KMS-11 (cell line): ENCODE measurements at regions not wholly inside any gene's neighbourhood (a gene's known extent, or its start where the extent isn't known, plus 50 kb on each side); places are given as distances from the start of the nearest gene placed in this dataset.

ENCODE experiments used
- H2AFZ ChIP-seq: fragments of 200-600 bp; sonication (generic); 2 replicates; pipeline ENCODE4 v1.6.1; 2016; ENCODE audit warnings: antibody characterized with exemption, mixed run types, low read depth
- H3K27ac ChIP-seq: fragments of 200-600 bp; sonication (generic); 2 replicates; pipeline ENCODE4 v1.6.1; 2016; ENCODE audit warnings: mild to moderate bottlenecking, mixed run types
- H3K27me3 ChIP-seq: fragments of 200-600 bp; sonication (generic); 2 replicates; pipeline ENCODE4 v1.6.1; 2017; ENCODE audit warnings: mild to moderate bottlenecking, low read depth, mixed run types, moderate library complexity; ENCODE audit not compliant: insufficient read depth
- H3K36me3 ChIP-seq: fragments of 200-600 bp; sonication (generic); 2 replicates; pipeline ENCODE4 v1.6.1; 2017; ENCODE audit warnings: mild to moderate bottlenecking, mixed run types; ENCODE audit not compliant: insufficient read depth
- H3K4me1 ChIP-seq: fragments of 200-600 bp; sonication (generic); 2 replicates; pipeline ENCODE4 v1.6.1; 2016; ENCODE audit warnings: mild to moderate bottlenecking, low read depth, mixed run types; ENCODE audit not compliant: poor library complexity, severe bottlenecking
- H3K4me2 ChIP-seq: fragments of 200-600 bp; sonication (generic); 2 replicates; pipeline ENCODE4 v1.7.0; 2016; ENCODE audit warnings: mild to moderate bottlenecking, mixed run types
- H3K4me3 ChIP-seq: fragments of 200-600 bp; sonication (generic); IDR thresholded peaks from 2 replicates; pipeline ENCODE4 v1.6.1; 2017; ENCODE audit warnings: low read depth, low read length, mixed read lengths; ENCODE audit not compliant: insufficient read depth
- H3K79me2 ChIP-seq: fragments of 200-600 bp; sonication (generic); 2 replicates; pipeline ENCODE4 v1.6.1; 2016; ENCODE audit warnings: low read depth, mixed run types; ENCODE audit not compliant: insufficient read depth
- H3K9ac ChIP-seq: fragments of 200-600 bp; sonication (generic); 2 replicates; pipeline ENCODE4 v1.6.1; 2016; ENCODE audit warnings: mild to moderate bottlenecking, mixed run types
- H4K20me1 ChIP-seq: fragments of 200-600 bp; sonication (generic); 2 replicates; pipeline ENCODE4 v1.6.1; 2016; ENCODE audit warnings: mild to moderate bottlenecking, mixed run types; ENCODE audit not compliant: insufficient read depth
- TF ChIP-seq, protein P1 (sequence below): fragments of 200-600 bp; sonication (generic); conservative IDR thresholded peaks from 2 replicates; pipeline ENCODE4 v1.6.1; 2017; ENCODE audit warnings: low read depth, mild to moderate bottlenecking, antibody characterized with exemption, low read length, moderate library complexity, mixed read lengths

DNA sequence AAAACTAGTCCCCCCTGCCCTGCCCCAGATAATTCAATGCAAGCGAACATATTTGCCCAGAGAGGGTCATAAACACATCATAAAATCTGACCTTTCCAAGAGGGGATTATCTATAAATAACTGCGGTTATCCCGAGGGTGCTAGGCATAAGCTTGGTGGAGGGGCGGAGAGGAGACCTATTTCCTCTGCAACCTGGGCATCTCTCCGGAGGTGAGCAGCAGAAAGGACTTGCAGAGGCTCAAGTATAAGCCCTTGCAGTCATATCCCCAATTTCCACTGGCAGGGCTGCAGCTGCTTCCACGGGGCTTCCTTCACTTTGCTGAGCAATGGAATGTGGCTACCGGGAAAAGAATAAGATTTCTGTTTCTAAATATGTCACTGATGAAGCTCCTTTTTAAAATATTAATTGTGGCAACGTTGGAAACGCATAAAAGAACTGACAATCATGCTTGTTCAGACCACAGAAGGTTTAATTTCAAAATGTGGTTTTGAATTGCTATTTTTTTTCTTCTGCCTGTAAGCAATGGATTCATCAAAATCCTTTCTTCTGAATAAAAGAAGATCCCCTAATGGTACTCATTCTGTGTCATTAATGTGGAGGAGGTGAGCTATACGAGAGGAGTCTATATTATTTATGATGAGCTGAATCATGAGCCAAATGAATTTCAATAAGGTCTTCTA lies 268.9 kb upstream of the ATP2B1 start:
- no peak overlapping the region for H3K27ac ChIP-seq
- H3K4me2 ChIP-seq: no peak overlapping the region
- H3K4me3 ChIP-seq: no peak overlapping the region
- no peak overlapping the region for H2AFZ ChIP-seq
- no peak overlapping the region for H3K9ac ChIP-seq
- H3K4me1 ChIP-seq: no peaks in the 10 kb centered on the region
- no peaks in the 10 kb centered on the region for H3K36me3 ChIP-seq
- H3K79me2 ChIP-seq: no peaks in the 10 kb centered on the region
- no peaks in the 10 kb centered on the region for H3K27me3 ChIP-seq
- no peaks in the 10 kb centered on the region for H4K20me1 ChIP-seq
- TF ChIP-seq, protein P1, sequence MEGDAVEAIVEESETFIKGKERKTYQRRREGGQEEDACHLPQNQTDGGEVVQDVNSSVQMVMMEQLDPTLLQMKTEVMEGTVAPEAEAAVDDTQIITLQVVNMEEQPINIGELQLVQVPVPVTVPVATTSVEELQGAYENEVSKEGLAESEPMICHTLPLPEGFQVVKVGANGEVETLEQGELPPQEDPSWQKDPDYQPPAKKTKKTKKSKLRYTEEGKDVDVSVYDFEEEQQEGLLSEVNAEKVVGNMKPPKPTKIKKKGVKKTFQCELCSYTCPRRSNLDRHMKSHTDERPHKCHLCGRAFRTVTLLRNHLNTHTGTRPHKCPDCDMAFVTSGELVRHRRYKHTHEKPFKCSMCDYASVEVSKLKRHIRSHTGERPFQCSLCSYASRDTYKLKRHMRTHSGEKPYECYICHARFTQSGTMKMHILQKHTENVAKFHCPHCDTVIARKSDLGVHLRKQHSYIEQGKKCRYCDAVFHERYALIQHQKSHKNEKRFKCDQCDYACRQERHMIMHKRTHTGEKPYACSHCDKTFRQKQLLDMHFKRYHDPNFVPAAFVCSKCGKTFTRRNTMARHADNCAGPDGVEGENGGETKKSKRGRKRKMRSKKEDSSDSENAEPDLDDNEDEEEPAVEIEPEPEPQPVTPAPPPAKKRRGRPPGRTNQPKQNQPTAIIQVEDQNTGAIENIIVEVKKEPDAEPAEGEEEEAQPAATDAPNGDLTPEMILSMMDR: no peak

DNA sequence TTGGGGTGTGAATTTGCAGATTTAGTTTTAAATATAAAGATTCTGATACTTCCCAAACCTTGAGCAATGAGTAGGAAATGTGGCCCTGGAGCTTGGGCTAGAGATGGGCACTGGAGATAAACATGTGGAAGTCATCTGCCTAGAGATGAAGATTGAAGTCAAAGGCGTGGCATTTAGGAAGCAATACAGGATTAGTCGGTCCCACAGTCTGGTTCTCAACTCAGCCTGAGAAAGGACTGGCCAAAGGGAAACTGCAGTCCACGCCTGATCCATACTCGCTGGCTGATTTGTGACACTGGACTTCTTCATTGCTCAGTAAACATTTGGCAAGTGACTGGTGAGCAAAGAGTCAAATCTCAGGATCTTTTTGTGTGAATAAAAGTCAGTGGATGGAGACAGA lies 268.2 kb upstream of the ATP2B1 start:
- H3K36me3 ChIP-seq: no peaks in the 10 kb centered on the region
- no peak overlapping the region for H3K4me2 ChIP-seq
- no peaks in the 10 kb centered on the region for H3K27me3 ChIP-seq
- H3K4me3 ChIP-seq: no peak overlapping the region
- no peak overlapping the region for H2AFZ ChIP-seq
- H3K27ac ChIP-seq: no peak overlapping the region
- TF ChIP-seq, protein P1: no peak
- H4K20me1 ChIP-seq: no peaks in the 10 kb centered on the region
- H3K9ac ChIP-seq: no peak overlapping the region
- no peaks in the 10 kb centered on the region for H3K79me2 ChIP-seq
- no peaks in the 10 kb centered on the region for H3K4me1 ChIP-seq

DNA sequence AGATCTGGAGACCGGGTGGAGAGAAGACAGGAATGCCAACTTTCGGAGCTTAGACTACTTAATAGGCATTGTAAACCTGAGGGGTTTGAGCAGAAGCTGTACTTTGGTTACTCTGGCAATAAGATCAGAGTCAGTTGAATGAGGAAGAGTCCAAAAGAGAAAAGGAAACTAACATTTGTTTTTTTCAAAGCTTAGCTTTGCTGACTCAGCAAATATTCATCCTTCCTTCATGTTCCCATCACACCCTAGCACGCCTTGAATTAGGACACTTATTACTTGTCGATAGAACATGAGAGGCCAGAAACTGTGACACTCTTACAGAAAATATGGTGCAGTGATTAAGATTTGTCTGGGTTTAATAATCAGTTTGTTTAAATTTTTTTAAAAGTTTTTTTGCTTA lies 266.9 kb upstream of the ATP2B1 start:
- no peak overlapping the region for H2AFZ ChIP-seq
- TF ChIP-seq, protein P1: no peak
- no peak overlapping the region for H3K4me3 ChIP-seq
- no peaks in the 10 kb centered on the region for H3K79me2 ChIP-seq
- no peak overlapping the region for H3K4me2 ChIP-seq
- no peak overlapping the region for H3K9ac ChIP-seq
- H3K27ac ChIP-seq: no peak overlapping the region
- no peaks in the 10 kb centered on the region for H3K4me1 ChIP-seq
- no peaks in the 10 kb centered on the region for H3K27me3 ChIP-seq
- no peaks in the 10 kb centered on the region for H3K36me3 ChIP-seq
- H4K20me1 ChIP-seq: no peaks in the 10 kb centered on the region

DNA sequence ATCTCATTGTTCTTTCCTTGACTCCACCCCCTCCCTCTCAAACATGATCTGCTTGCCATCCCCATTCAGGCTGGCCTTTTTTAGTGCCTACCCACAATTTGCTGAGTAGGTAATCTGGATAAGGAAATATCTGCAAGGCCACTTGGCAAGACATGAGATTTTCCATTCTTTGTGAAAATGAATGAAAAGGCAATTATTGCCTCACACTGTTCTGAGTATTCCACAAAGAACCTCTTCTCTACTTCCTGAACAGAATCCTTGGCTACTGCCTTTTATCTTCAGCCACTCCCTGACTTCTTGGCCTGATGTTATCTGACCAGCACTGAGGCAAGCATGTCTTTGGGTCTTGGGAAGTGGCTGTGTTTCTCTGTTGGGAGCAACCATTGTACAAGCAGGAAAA lies 263.2 kb upstream of the ATP2B1 start:
- no peaks in the 10 kb centered on the region for H3K27me3 ChIP-seq
- H2AFZ ChIP-seq: no peak overlapping the region
- no peak overlapping the region for H3K27ac ChIP-seq
- no peaks in the 10 kb centered on the region for H3K36me3 ChIP-seq
- TF ChIP-seq, protein P1: no peak
- no peak overlapping the region for H3K9ac ChIP-seq
- H4K20me1 ChIP-seq: no peaks in the 10 kb centered on the region
- H3K4me1 ChIP-seq: no peaks in the 10 kb centered on the region
- no peak overlapping the region for H3K4me2 ChIP-seq
- no peaks in the 10 kb centered on the region for H3K79me2 ChIP-seq
- no peak overlapping the region for H3K4me3 ChIP-seq
